NCI-H2029 (cell line): ENCODE measurements at regions not wholly inside any gene's neighbourhood (a gene's known extent, or its start where the extent isn't known, plus 50 kb on each side); places are given as distances from the start of the nearest gene placed in this dataset.
"Not testable (repeated sequence)": the region's sequence is repeated elsewhere in the genome, so short reads cannot be mapped to it uniquely, and the experiment has no call there.

Experiments
- DNase-seq: peaks from one replicate; lab custom pipeline; 2025; lab: John Stamatoyannopoulos, UW

- no peak for DNase-seq
These were observed 79.4 kb upstream of the THBS1 start for GRCh38 chr15:39501366-39502081.

- DNase-seq = no peak
These were observed 78.8 kb upstream of the THBS1 start for GRCh38 chr15:39502082-39502447.

DNA sequence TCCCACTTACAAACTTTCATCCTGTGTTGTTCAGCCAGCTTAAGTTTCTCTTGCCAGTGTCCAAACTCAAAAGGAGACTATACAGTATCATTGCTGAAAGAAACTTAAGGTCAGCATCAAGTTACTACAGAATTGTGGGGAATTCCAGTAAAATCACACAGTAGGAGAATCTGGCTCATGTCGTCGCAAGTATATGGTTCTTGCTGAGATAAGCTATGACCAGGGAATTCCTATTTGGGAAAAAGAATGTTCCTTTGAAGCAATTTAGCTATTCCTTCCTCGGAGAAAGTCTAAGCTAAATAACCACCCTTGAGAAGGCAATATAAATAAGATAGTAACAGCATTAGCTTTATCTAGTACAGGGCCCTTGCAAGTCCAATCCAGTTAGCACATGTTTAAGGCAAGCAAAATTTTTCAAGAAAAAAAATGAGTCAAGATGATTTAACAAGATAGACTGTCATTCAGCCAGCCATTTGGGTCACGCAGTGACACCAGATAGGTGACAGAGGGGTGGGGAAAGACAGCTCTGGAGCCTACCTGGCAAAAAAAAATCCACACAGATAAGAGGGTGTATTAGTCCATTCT lies 78.2 kb upstream of the THBS1 start:
- DNase-seq = no peak

DNA sequence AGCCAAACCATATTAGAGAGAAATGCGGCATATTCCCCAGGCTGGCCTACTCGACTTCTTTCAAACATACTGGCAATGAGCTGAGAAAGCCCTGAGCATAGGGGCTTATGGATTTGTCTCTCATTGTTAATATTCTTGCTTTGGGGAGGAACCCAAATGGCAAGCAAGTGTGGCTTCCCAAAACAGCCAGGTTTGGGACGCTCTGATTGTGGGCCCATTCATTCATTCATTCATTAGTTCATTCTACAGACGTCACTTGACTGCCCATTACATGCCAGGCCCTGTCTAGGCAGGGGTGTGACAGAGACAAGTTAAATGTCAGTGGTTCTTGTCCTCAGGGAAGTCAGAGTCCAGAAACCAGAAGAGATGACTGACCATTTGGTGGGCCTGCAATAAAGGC lies 77.4 kb upstream of the THBS1 start:
- DNase-seq = no peak

- no peak for DNase-seq
These were observed 76.1 kb upstream of the THBS1 start for GRCh38 chr15:39504808-39505207.

DNA sequence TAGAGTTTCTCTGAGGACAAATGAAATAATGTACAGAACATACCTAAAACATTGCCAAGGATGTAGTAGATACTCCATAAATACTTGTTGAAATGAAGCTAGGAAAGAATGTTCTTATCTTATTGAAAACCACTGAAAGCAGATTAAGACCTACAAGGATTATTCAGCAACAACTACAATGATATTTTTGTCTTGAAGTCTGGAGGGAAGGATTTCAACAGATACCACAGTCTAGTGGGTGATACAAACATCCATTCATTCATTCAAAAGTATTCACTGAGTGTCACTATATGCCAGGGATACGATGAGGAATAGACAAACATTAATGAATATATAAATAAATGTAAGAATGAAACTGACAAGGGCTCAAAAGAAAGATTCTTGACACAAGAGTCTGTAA lies 74.7 kb upstream of the THBS1 start:
- DNase-seq = no peak

DNA sequence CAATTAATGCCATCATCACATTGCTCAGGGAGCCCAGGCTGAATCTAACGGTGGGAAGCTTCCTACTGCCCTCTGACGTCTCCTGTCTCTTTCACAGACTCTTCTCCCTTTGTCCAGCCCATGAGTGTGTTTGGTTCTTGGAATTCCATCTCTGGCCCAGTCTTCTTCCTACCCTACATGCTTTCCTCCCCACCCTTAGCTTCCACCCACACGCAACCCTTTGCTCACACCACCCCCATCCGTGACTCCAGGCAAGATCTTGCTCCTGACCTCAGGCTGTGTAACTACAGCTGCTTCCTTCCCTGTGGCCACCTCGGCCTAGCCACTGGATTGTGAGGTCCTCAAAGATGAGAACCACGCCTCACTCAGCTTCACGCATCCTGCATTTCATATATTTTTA lies 72.3 kb upstream of the THBS1 start:
- no peak for DNase-seq

GRCh38 chr15:39510001-39510701 lies 70.7 kb upstream of the THBS1 start:
- no peak for DNase-seq

- DNase-seq = no peak
These were observed 69.6 kb upstream of the THBS1 start for GRCh38 chr15:39511000-39511915.

DNA sequence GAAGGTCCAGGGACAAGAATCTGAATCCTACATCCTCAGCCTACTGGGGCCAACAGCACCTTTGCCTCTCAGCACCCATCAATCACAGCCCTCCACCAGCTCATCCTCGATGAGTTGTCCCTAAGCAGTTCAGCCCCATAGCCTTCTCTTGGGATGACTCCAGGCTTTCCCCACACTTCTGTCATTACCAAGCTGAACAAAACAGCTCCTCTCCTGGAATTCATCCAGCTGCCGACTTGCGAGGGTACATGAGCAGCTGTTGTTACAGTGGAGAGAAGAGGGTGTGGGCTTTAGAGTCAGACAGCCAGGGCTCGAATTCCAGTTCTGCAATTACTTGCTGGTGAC lies 69.0 kb upstream of the THBS1 start:
- DNase-seq = no peak

DNA sequence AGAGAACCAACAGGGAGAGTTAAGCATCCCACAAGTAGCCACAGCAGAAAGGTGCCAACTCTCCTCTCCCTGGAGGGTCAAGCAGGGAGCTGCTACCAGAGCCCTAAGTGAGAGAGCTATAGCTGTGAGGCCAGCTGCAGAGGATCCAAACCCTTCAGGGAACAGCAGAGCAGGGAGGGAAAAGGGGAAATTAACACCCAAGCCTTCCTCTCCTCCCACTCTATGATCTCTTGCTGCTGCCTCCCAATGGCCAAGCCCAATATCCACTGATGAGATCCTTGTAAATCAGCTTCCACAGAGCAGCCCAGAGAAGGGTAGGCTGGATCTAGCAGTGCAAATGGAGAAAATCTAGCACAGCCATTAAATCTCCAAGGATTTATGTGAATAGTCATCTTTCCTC lies 68.2 kb upstream of the THBS1 start:
- DNase-seq = no peak

DNA sequence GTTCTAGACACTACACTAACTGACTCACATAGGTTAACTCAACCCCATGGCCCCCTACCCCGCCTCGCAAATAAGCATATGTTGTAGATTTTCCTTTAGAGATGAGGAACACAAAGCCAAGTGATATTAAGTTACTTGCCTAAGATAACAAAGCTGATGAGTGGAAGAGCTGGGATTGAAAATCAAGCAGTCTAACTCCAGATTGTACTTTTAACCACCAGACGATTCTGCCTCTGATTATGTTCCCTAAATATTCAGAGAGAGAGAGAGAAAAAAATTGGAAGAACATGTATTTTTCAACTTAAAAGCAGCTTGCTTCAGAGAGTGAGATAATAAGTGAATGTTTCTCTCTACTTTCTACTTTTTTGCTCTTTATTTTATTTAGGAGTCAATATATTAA lies 66.9 kb upstream of the THBS1 start:
- DNase-seq = no peak

GRCh38 chr15:39514933-39515332 lies 65.9 kb upstream of the THBS1 start:
- no peak for DNase-seq

DNA sequence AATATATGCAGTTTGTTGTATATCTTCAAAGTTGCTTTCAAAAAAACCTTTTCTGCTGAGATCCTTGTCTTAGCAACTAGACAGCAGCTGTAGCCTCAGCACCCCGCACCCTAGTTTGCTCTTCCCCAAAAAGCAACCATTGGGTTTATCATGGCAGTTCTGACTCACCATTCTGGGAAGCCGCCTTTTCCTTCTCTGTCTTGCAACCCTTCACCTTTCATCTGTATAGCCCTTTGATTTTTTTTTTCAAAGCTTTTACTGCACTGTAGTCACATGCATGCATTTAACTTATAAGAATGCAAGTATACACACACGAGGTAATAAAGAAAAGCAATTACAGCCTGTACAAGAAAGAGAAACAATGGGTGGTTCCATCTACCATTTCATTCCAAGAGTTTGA lies 65.1 kb upstream of the THBS1 start:
- DNase-seq = no peak

GRCh38 chr15:39517122-39517855 lies 63.6 kb upstream of the THBS1 start:
- no peak for DNase-seq

DNA sequence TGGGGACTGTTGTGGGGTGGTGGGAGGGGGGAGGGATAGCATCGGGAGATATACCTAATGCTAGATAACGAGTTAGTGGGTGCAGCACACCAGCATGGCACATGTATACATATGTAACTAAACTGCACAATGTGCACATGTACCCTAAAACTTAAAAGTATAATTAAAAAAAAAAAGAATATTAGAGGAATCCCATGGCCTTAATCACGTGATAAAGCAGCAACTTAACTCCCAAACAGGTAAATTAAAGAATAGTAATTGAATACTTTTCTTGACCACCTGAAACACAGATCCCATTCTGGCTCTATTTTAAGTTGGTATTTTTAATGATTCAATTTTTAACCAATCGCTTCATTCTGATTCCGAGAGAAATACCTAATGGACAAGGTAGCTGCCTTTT lies 56.9 kb upstream of the THBS1 start:
- DNase-seq = not testable (repeated sequence)

DNA sequence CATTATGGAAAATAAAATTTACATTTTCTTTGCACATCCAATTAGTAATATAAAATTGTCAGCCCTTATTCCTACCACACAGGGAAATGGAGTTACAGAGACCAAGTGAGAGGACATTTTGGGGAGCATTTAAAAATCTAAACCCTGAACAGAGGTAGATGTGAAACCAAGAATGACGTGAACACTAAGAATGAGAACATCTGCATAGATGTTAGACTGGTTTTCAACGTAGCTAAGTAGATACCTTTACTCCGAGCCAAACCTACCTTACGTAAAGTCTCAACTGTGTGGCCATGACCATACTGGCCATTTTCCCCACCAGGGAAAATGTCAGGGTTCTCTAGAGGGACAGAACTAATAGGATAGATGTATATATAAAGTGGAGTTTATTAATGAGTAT lies 51.4 kb upstream of the THBS1 start:
- DNase-seq = no peak

DNA sequence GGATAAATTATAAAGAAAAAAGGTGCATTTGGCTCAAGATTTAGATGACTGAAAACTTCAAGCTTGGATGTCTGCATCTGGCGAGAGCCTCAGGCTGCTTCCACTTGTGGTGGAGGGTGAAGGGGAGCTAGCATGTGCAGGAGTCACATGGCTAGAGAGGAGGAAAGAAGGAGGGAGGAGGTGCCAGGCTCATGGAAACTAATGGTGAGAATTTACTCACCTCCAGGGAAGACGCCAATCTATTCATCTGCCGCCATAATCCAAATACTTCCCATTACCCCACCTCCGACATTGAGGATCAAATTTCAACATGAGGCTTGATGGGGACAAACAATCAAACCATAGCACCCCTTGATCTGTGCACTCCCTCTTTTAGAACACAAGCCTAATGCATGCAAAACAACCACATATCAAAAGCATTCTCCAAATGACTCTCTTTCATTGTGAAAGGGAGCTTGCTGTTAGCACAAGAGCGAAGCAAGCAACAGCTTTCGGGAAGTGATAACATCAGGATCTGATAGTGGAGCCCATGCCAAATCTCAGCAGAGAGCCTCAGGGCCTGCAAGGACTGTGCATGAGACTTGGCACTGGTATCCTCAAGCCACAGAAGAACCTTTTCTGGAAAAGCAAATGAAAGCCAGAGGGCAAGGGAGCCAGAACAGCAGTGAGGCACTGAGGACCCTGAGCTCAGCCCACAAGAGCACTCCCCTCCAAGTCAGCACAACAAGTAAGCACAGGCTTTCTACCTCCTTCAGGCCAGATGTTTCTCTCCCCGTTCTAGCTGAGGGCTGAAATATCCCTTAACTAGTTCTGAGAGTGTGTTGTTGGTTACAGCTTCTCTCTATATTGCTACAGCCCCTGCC lies 50.2 kb upstream of the THBS1 start:
- no peak for DNase-seq
